Kidney tubule cell (primary cell): ENCODE measurements at regions not wholly inside any gene's neighbourhood (a gene's known extent, or its start where the extent isn't known, plus 50 kb on each side); places are given as distances from the start of the nearest gene placed in this dataset.
"Not testable (repeated sequence)": the region's sequence is repeated elsewhere in the genome, so short reads cannot be mapped to it uniquely, and the experiment has no call there.

Experiments
- DNase-seq: peaks from one replicate; pipeline ENCODE4 v3.0.0-alpha.2; 2018; ENCODE audit warnings: low spot score

DNA sequence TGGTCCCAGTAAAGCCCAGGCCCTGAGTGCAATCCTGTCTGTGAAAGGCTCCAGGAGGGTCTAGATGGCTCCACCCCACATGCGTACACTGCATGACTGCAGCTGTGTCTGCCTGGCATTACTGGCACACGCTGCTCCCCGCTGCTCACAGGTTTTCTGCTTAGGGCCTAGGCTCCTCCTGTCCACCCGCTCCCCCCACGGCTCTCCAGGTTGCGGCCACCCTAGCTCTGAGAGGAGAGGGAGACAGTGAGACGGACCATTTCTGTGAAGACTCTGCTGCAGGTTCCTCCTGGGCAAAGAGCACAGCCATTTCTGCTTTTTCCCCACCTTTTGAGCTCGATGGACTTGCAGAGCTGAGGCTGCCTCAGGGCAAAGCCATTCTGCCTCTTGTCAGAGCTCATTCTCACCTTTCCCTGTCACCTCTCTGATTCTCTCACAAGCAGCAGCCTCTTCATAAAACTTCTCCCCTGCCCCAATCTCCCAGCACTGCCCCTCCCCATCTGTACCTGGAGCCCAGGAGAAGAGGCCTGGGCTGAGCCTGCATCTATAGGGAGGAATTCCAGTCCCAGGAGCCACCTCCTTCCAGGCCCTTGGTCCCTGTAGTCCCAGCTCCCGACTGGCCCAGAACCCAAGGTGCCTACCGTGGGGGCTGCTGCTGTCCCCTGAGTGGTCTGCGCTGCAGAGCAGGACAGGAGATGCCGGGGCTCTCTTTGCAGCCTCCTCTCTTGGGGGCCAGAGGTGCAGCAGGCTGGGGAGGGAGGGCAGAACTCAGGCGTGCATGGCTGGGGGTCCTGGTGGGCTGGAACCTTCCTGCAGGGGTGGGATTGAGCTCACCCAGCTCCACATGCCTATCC is 433.7 kb upstream of the B3GAT1 start:
- no peak for DNase-seq

DNA sequence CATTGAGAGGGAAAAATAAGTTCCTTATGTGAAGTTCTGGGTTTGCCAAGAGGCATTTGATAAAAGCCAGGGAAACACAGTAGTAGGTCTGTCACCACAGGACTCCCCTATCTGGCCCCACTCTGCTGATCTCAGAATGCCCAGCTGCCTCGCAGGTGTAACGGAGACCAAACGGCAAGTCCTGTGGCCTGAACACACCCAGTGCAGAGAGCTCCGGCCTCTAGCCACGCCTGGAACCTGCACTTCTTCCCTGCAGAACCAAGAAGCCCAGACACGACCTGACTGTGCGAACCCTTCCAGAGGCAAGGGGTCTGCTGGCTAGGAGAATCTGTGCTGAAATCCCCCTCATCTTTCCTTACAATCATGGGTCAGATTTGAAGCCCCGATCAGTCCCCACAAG is 432.8 kb upstream of the B3GAT1 start:
- no peak for DNase-seq

DNA sequence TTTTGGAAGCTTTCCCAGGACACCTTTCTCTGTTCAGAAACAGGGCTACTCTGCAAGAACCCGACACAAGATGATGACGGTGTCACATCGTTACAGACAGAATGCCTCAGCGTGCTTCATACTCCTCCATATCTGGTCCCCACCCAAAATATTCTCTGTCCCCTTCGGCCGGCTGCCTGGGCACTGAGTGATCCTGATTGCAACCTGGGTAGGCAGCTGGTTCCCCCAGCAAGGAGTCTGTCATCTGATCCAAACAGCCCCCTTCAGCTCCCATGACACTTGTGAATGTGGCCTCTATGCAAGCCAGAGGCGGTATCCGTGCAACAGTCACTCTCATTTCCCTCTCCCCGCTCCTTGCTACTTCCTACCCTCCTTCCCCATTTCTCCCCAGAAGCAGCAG is 431.7 kb upstream of the B3GAT1 start:
- no peak for DNase-seq

DNA sequence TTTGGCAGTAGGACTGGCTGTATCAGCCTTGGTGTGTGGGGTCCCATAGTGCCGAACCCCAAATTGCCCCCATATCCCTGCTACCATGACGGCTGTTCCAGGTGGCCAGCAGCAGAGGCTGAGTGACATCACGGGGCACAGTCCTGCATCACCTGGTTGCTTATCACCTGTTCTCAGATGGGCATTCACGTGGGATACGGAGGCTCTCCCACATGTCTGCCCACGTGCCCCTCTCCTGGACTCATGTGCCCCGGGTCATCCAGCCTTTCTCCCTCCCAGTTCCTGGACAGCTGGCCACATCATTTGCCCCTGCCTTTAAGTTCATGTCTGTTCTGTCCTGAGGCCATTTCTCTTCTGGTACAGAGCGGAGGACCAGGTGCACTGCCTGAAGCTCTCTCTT is 431.0 kb upstream of the B3GAT1 start:
- DNase-seq, result no peak

DNA sequence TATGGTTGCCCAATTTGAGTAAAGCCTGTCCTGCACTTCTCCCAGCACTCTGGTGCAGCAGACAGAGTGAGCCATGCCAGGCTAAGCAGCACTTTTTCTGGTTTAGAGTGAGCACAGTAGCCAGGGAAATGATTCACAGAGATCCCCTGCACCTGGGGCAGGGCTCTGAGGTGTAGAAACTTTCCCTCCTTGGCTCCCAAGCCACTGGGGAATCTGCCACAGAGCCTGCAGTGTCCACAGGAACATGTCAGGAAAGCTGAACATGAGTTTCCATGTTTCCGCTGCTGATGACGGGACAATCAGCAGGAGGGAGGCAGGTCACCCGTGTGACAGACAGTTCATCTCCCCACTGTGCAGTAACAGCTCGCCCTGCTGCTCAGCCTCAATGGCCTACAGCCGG is 429.9 kb upstream of the B3GAT1 start:
- no peak for DNase-seq

DNA sequence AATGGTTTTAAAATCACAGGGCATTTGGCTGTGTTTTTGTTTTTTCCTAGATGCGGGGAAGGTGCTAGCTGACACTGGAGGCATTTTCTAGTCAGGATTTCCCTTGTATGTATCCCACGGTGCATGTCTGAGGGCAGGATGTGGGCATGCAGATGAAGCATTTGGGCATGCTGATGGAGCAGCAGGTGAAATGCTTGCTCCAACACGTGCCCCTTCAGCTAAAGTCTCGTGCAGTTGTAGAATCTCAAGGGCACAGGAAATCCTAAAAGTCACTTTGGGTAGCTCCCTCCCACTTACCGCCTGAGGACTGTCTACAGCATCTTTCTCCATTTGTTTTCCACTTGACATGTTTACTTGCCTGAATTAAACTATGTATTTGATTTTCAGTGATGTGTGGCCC is 429.4 kb upstream of the B3GAT1 start:
- DNase-seq, result no peak

DNA sequence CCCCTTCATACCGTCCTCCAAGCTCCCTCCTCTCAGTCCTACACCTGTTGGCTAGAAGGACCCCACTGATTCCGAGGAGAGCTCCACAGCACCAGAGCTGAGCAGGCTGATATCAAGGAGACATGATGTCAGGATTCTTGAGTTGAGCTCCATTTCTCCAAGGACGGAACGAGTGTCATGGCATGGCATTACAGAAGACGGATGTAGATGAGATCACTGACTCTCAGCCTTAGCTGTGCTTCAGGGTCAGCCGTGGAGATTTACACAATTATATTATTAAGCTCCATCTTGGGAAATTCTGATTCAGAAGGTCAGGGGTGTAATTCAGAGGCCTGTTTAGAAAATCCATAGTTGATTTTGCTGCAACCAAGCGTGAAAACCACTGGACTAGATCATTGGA is 428.9 kb upstream of the B3GAT1 start:
- DNase-seq, result no peak

DNA sequence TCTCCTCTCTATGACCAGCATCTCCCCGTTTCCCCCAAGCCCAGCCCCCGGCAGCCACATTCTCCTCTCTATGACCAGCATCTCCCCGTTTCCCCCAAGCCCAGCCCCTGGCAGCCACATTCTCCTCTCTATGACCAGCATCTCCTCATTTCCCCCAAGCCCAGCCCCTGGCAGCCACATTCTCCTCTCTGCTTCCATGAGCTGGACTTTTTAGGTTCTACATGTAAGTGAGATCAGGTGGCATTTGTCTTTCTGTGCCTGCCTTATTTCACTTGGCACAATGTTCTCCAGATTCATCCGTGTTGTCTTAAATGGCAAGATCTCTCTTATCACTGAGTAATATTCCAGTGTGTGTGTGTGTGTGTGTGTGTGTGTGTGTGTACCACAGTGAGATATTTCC is 428.1 kb upstream of the B3GAT1 start:
- not testable (repeated sequence) for DNase-seq

DNA sequence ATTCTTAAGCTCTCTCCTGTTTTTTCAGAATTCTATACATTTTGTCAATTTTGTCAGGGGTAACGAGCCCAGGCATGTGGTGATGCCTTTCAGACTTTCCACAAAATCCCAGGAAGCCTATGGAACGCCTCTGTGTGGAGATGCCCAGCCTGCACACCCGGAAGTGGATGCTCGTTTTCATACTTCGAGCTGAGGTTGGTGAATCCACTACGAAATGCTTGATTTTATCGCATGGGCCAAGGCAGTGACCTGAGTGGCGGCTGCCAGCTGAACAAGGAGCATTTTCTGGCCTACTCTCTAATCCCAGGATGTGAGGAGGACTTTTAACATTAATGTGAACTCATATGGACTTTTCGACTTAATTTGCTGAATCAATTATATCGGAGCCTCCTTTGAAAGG is 426.7 kb upstream of the B3GAT1 start:
- no peak for DNase-seq

DNA sequence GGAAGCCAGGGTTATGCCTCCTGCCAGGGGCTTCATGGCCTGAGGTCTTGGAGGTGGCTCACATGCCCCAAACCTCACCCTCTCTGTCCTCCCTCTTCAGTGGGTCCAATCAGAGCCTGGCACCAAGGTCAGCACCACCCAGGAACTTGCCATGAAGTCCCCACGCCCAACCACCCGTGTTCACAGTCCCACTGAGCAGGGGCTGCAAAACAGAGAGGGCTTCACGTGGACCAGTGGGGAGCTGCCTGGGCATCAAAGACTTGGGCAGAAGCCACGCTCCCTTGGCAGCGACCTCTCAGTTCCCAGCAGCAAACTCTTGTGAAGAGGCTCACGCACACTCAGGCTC is 425.8 kb upstream of the B3GAT1 start:
- DNase-seq, result no peak

DNA sequence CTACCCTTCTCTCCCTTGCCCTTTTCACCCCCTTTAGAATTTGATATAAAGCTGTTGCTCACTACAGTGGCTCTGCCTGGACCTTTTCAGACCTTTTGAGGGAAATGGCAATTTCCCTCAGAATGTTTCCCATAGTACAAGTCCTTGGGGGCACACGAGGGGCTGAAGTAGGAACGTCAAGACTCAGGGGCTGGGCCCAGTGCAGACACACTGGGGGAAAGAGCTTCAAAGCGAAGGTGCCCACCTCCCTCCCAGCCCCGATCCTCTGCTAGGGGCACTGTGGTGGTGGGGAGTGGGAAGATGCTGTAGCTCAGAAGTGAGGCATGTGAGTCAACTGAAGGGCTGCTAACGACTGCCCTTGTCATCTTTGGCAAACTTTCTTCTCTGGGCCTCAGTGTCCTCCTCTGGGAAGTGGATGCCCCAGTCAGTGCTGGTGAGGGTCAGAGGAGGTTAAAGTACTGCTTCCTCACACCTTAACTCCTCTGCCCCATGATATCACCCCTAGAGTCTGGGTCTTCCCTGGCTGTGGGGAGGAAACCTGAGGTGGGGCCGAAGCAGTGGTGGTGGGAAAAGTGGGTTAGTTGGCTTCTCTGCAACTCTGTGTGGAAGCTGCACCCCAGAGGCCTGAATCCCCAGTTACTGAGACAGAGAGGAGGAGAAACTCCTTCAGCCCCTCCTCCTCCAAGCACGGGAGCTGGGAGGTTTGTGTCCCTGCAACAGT is 425.3 kb upstream of the B3GAT1 start:
- no peak for DNase-seq

DNA sequence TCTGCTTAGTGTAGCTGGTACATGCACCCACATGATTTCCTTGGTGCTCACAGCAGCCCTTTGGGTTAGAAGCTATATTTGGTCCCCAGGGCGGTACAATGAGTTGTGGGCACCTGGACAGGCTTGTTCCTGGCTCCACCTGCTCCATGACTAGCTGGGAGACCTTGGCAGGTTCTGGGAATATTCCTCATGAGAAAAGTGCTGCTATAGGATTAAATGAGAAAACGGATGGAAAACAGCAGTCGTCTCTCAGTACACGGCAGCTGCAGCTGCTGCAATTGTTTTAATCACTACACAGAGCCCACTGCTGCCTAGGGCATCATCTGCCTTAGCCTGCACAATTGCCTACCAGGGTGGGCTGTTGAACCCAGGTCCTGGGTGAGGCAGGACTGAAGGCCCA is 424.5 kb upstream of the B3GAT1 start:
- no peak for DNase-seq

DNA sequence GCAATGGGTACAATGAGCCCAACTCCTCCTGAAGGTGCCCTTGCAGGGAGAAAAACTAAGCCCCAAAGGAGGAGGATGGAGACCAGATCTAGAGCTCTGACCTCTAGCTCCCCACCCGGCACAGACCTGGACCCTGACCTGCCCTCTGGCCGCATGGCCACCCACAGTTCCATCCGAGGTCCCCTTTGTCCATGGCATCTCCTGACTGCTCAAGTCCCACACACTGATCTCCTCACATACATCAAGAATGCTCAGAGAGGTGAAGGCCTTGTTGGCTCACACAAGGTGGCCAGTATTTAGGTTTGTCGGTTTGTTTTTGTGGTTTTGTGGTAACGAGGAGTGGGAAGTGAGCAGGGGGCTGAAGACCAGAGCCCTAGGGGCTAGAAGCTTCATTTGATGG is 423.5 kb upstream of the B3GAT1 start:
- DNase-seq, result no peak

DNA sequence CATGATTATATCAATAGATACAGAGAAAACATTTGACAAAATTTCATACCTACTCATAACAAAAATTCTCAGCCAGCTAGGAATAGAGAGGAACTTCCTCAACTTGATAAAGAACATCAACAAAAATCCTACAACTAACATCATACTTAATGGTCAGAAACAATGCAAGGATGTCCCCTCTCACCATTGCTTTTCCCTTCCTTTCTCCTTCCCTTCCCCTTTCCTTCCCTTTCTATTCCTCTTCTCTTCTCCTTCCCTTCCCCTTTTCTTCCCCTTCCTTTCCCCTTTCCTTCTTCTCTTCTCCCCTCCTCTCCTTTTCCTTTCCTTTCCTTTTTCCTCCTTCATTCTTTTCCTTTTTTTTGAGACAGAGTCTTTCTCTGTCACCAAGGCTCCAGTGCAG is 418.3 kb upstream of the B3GAT1 start:
- DNase-seq, result no peak

DNA sequence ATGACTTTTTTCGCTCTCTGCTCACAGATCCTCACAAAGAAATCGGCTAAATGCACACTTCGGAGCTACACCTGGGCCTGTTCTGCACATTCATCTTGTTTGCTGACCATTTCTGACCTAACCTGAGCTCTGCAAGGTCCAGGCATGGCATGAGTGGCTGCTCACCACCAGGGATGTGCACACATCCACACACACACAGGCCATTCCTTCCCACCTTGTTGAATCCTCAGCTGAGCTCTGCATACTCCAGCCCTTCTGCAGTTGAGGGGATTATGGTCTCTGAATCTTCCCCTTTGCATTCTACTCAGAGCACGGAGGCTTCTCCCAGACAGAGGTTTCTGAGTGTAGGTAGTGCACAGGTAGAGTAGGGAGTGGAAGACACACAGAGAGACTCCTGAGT is 411.9 kb upstream of the B3GAT1 start:
- DNase-seq, result no peak

DNA sequence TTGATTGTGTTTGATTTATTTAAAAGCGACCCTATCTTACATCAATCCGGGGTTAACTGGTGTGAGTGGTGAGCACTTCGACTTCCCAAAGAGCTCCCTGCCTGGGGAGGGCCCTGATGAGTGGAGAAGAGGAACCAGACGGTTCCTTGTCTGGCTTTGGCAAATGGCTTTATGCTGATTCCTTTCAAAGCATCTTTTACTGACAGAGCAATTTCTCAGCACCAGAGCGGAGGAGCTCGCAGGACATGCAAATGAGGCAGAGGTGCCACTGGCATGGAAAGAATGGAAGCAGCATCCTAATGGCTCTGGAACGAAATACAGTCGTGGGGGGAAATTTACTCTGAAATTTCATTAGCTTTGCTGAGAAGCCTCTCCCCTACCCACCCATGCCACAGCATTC is 410.9 kb upstream of the B3GAT1 start:
- no peak for DNase-seq

DNA sequence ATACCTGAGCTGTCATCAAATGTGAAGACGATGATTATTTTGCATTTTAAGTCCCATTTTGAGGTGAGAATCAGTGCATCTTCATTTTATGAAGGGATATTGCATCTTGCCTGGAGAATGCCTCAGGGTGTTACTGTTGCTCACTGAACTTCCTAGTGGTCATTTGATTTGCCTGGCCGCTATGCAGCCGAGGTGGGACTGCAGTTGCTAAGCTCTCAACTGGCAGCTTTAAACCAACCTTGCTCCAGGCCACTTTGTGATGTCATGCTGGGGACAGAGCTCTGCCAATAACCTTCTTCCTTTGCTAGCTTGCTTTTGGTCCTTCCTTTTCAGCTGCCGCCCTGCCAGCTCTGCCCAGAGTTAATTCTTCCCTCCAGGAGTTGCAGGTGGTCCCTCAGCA is 409.4 kb upstream of the B3GAT1 start:
- DNase-seq, result no peak

DNA sequence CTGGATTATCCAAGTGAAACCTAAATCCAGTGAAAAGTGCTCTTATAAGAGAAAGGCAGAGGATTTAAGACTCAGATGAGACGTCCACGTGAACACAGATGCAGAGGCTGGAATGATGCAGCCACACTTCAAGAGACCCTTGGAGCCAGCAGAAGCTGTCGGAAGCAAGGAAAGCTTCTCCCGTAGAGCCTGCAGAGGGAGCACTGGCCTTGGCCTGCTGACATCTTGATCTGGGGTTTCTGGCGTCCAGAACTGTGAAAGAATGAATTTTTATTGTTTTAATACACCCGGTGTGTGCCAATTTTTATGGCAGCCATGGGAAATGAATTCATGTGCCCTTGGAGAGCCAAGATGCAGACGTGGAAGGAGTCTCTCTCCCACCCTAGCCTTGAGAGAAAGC is 407.0 kb upstream of the B3GAT1 start:
- no peak for DNase-seq

DNA sequence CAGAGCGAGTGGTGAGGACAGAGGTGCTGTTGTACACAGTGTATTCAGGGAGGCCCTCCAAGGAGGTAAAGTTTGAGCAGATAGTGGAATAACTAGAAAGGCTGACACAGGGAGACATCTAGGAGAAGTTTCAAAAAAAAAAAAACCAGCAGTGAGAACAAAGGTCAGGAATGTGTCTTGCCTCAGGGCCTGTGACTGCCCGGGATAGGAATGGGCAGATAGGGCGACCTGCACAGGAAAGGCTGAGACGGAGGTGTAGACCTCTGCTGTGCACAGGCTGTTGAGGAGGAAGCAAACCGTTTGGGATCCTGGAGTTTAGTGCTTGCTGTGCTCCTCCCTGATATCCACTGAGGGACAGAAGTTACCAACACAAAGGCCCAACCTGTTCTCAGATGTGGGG is 406.5 kb upstream of the B3GAT1 start:
- peak; percentile 65 for DNase-seq

DNA sequence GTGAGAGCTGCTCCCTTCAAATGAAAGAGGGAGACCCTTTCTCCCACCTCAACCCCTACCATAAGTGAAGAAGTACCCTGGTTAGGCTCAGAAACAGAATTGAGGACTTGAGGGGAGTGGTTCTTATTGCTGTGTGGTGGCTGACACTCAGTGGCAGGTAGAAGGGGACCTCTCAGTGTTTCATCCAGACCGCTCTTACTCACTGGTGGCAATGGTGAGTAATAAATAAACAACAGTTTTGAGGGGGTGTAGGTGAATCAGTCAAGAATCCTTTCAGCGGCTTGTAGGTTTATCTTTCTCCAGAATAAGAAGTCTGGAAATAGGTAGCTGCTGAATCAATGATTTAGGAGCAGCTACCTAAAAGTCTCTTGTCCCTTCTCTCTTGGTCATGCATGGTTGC is 403.4 kb upstream of the B3GAT1 start:
- DNase-seq, result peak; percentile 31

DNA sequence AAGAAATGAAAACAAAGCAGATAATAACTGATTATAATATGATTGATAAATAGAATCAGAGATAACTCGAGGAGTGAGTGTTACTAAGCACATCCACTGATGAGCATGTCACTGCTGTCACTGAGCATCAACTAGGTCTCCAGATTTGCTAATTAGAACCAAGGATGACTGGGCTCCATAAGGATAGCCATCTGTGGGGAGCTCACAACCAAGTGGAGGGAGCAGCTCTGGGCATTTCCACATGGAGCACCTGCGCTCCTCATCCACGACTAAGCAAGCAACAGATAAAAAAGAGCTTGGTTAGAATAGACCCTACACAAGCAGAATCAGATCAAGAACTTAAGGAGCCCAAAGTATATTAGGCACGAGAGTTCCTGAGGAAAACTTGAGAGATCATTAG is 396.0 kb upstream of the B3GAT1 start:
- DNase-seq, result no peak

DNA sequence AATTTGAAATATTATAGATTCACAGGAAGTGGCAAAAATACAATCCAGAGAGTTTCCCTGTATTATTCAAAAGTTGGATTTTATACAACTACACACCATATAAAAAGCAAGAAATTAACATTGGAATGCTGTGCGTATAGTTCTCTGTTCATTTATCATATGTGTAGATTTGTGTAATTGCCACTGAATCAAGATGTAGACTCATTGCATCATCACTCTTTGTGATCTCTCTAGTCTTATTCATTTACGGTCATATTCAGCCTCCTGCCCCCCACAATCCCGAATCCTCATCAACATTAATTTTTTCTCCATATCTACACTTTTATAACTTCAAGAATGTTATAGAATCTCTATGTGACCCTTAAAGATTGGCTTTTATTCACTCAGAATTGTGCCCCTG is 390.6 kb upstream of the B3GAT1 start:
- no peak for DNase-seq

DNA sequence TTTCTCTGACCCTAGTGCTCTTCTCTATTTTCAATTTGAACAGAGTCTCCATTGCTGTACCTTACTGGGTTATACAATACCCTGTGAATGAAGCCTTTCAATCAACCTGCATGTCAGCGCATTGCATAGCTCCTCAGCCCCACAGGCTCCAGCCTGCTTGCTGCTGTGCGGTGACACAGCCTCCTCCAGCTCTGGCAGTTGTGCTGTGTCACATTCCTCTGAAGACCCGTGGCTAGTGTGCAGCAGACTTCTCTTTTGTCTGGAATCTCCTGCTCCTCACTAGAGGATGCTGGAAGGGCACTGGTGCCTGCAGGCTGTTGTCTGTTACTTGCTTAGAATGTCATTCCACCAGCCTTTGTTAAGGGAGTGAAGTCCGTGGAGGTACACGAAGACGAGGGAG is 390.1 kb upstream of the B3GAT1 start:
- DNase-seq, result peak; percentile 17

DNA sequence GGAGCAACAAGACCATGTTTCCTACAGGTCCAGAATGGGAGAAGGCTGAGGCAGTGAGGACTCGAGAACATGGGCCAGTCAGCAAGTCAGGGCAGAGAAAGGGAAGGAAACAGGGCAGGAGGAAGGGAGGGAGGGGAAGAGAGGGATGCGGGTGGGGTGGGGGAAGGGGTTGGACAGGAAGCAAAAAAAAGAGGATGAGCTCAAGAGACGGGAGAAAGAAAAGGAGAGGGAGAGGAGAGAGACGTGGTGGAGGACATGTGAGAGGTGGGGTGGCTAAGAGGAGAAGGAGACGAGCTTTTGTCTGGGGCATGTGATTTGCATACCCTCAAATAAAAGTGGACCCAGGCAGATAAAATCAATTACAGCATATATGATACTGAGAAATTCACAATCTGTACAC is 389.5 kb upstream of the B3GAT1 start:
- DNase-seq, result no peak
